ENCODE measurements at regions not wholly inside any gene's neighbourhood (a gene's known extent, or its start where the extent isn't known, plus 50 kb on each side); places are given as distances from the start of the nearest gene placed in this dataset.
"Not testable (repeated sequence)": the region's sequence is repeated elsewhere in the genome, so short reads cannot be mapped to it uniquely, and the experiment has no call there.

- DNase-seq (ENCODE audit: low spot score): no peak
Observed at GRCh38 chr18:22284581-22285360, 115.4 kb downstream of the GATA6 start.

DNA sequence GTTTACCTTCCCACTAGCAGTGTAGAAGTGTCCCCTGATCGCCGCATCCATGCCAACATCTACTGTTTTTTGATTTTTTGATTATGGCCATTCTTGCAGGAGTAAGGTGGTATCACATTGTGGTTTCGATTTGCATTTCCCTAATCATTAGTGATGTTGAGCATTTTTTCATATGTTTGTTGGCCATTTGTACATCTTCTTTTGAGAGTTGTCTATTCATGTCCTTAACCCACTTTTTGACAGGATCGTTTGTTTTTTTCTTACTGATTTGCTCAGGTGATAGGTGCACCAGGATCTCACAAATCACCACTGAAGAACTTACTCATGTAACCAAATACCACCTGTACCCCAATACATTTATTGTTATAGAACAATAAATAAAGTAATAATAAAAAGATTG lies 114.5 kb downstream of the GATA6 start:
- not testable (repeated sequence) for DNase-seq (ENCODE audit: low spot score)

DNA sequence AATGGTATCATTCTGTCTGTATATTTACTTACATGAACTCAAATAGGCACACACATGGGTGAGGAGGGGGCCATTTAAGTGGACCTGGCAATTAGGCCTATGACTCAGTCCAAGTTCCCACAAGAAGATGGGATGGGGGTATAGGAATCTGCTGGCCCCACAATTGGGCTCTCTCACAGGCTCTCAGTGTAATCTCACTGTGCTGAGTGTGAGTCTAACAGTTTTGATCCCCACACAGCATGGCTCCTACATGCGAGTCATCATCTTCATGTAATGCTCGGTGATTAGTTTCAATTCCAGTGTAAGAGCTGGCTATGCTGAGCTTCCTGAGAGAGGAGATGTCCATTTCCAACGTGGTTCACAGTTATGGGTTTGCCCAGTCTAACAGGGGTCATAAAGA lies 114.0 kb downstream of the GATA6 start:
- no peak for DNase-seq (ENCODE audit: low spot score)

- DNase-seq (ENCODE audit: low spot score): no peak
Observed at GRCh38 chr18:22283116-22283395, 113.7 kb downstream of the GATA6 start.

DNA sequence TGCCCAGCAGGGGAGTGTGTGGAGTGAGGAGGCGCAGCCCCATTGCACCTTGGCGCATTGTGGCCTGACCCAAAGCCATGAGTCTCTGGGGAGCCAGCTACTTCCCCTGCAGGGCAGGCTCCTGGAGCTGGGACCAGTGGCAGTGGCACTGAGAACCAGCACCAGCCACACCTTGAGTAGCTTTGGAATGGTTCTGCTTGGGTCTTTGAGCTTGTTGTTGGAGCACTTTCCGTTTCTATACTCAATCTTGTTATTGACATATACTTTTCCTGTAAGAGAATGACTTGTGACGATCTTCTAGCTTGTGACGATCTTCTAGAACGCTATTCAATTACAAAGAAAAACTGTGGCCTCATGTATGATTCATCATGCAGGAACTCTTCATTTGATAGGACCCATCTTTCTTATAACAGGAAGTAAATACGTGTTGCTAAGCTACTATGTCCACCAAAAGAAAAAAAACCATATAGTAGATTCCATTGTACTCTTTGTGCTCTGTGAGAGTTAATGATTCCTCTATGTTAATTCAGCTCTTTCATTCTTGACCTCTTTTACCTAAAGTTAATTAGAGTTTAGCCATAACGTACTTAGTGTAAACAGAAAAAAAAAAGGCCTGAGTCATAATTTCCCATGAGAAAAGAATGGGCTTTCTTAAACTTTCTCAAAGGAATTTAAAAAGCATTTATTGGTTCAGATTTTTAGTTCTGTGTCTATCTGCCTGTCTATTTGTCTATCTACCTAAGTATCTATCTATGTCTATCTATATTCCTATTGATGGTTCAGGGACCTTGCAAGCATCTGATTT lies 113.1 kb downstream of the GATA6 start:
- no peak for DNase-seq (ENCODE audit: low spot score)

- no peak for DNase-seq (ENCODE audit: low spot score)
Observed at GRCh38 chr18:22280453-22280750, 111.0 kb downstream of the GATA6 start.

GRCh38 chr18:22279741-22280452 lies 110.5 kb downstream of the GATA6 start:
- DNase-seq (ENCODE audit: low spot score): no peak

DNA sequence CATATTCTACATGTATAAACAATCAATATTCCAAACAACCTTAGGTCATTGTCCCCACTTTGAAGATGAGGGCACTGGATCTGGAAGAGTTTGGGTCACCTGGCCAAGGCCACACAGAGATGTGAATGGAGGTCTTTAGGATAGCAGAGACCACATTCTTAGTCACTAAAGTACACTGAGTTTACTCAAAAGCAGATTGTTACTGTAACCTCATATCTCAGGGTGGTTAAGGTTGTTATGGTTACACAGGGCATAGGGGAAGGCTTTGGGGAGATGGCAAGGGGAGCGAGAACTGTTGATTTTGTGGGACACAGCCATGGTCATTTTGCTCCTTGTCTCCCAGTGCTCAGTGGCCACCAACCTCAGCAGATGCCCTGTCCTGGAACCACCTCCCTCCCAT lies 109.4 kb downstream of the GATA6 start:
- no peak for DNase-seq (ENCODE audit: low spot score)

DNA sequence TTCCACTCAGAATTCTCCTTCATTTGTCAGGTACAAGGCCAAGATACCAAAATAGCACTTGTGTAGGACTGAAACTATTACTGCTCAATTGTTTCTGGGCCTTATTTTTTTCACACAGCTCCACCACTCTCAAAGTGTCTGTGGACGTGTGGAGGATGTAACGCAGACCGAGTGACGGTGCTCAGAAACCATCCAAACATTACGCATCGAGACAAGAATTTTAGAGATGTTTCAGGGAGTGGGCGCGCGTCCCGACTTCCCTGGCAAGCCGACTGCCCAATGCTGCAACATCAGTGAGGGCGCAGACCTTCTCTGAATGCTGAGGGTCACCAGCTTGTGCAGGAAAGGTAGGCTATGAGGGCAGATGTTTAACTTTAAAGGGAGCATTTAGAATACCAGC lies 108.4 kb downstream of the GATA6 start:
- no peak for DNase-seq (ENCODE audit: low spot score)

GRCh38 chr18:22276334-22276713 lies 106.9 kb downstream of the GATA6 start:
- DNase-seq (ENCODE audit: low spot score): no peak

- no peak for DNase-seq (ENCODE audit: low spot score)
Observed at GRCh38 chr18:22275706-22276333, 106.4 kb downstream of the GATA6 start.

GRCh38 chr18:22273101-22274039 lies 104.0 kb downstream of the GATA6 start:
- DNase-seq (ENCODE audit: low spot score): no peak

GRCh38 chr18:22272242-22272641 lies 102.9 kb downstream of the GATA6 start:
- DNase-seq (ENCODE audit: low spot score): no peak

DNA sequence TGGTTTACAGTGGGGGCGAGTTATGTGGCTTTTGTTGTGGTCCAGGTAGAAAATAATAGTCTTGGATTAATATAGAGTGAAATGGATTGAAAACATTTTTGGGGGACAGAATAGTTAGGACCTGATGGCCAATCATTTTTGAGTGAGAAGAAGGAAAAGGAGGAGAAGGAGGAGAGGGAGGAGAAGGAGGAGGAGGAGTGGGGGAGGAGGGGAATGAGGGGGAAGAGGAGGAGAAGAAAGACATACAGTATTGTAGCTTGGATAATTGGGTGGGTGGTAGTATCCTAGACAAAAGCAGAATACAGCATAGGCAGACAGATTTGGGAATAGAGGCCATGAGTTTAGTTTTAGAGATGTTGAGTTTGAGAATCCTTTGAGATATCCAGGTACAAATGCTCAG lies 101.6 kb downstream of the GATA6 start:
- DNase-seq (ENCODE audit: low spot score): no peak

DNA sequence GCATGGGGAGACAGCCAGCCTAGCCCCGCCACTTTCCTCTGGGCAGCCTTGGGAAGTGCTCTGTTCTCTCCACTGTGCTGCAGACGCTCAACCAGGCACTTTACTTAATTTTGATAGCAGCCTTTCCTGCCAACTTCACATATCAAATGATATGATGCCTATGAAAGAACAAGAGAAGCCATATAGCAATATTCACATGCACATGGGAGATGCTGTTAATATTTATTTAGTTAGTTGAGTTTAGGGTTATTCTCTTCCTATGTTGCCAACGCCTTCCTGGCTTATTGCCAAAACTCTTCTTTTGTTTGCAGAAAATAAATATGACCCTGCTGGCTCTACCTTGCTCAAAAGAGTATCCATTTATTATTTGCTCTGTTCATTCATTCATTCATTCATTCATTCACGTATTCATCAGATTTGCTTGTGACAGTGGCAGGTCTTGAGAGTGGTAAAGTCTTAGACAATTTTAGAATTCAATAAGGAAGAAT lies 99.3 kb downstream of the GATA6 start:
- DNase-seq (ENCODE audit: low spot score): no peak

DNA sequence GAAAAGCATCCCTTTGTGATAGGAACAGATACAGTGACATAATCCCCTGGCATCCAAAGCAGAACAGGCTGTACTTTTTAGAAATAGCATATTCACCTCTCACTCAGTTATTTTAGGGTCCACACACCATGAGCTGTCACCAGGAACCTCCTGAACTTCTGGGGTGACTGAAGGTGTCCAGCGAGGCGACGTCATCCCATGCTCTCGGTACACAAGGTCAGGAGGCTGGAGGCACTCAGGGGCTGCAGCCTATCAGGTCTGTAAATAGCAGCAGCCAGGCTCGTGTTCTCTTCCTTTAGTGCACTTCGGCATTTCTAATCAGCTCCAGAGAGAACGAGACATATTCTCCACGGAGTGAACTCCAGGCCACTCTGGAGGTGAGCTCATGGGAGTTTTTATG lies 98.3 kb downstream of the GATA6 start:
- no peak for DNase-seq (ENCODE audit: low spot score)

GRCh38 chr18:22267225-22267624 lies 97.8 kb downstream of the GATA6 start:
- no peak for DNase-seq (ENCODE audit: low spot score)

GRCh38 chr18:22265838-22266237 lies 96.4 kb downstream of the GATA6 start:
- no peak for DNase-seq (ENCODE audit: low spot score)

GRCh38 chr18:22260208-22260820 lies 90.9 kb downstream of the GATA6 start:
- no peak for DNase-seq (ENCODE audit: low spot score)

- no peak for DNase-seq (ENCODE audit: low spot score)
Observed at GRCh38 chr18:22257022-22257543, 87.7 kb downstream of the GATA6 start.

GRCh38 chr18:22254088-22254487 lies 84.7 kb downstream of the GATA6 start:
- DNase-seq (ENCODE audit: low spot score): no peak

Measured in ecto neural progenitor cell (in vitro differentiated cells).